SH-SY5Y (cell line): ENCODE measurements at regions not wholly inside any gene's neighbourhood (a gene's known extent, or its start where the extent isn't known, plus 50 kb on each side); places are given as distances from the start of the nearest gene placed in this dataset.

ENCODE experiments used
- GATA2 ChIP-seq: IDR thresholded peaks from 2 replicates; pipeline ENCODE4 v1.6.1; 2011; ENCODE audit warnings: mild to moderate bottlenecking, low read depth, low read length
- GATA3 ChIP-seq: IDR thresholded peaks from 2 replicates; pipeline ENCODE4 v1.6.1; 2011; ENCODE audit warnings: low read depth, mild to moderate bottlenecking, low read length, moderate library complexity

- no peak for TF ChIP-seq GATA2
- TF ChIP-seq GATA3: no peak
Observed at GRCh38 chr12:30047516-30048254, 263.9 kb upstream of the TMTC1 start.

- TF ChIP-seq GATA3: no peak
Observed at GRCh38 chr12:30046376-30046775, 262.6 kb upstream of the TMTC1 start.

GRCh38 chr12:30045171-30045570 is 261.4 kb upstream of the TMTC1 start:
- TF ChIP-seq GATA2 (no peak), GATA3 (no peak)

- TF ChIP-seq GATA2: no peak
- no peak for TF ChIP-seq GATA3
Observed at GRCh38 chr12:30044206-30044605, 260.5 kb upstream of the TMTC1 start.

- TF ChIP-seq GATA2: no peak
- no peak for TF ChIP-seq GATA3
Observed at GRCh38 chr12:30043151-30043847, 259.6 kb upstream of the TMTC1 start.

- no peak for TF ChIP-seq GATA3
- TF ChIP-seq GATA2: no peak
Observed at GRCh38 chr12:30041096-30041495, 257.4 kb upstream of the TMTC1 start.

GRCh38 chr12:30030693-30031374 is 247.1 kb upstream of the TMTC1 start:
- TF ChIP-seq GATA2 (no peak), GATA3 (no peak)

GRCh38 chr12:30026621-30027234 is 243.0 kb upstream of the TMTC1 start:
- TF ChIP-seq GATA3: no peak
- no peak for TF ChIP-seq GATA2

GRCh38 chr12:30025317-30025716 is 241.6 kb upstream of the TMTC1 start:
- TF ChIP-seq GATA3: no peak
- no peak for TF ChIP-seq GATA2

- TF ChIP-seq GATA3 (no peak), GATA2 (no peak)
Observed at GRCh38 chr12:30023186-30023585, 239.4 kb upstream of the TMTC1 start.

GRCh38 chr12:30021051-30021833 is 237.5 kb upstream of the TMTC1 start:
- TF ChIP-seq GATA2 (no peak), GATA3 (no peak)

- peak; percentile 42; the same call in 1 of the 2 replicates for TF ChIP-seq GATA2
- peak; percentile 19; the same call in 1 of the 2 replicates for TF ChIP-seq GATA3
Observed at GRCh38 chr12:30019366-30020140, 235.8 kb upstream of the TMTC1 start.

- TF ChIP-seq GATA2 (no peak), GATA3 (no peak)
Observed at GRCh38 chr12:30016540-30017055, 232.9 kb upstream of the TMTC1 start.
